Trophoblast cell (in vitro differentiated cells and primary cell): ENCODE measurements at regions not wholly inside any gene's neighbourhood (a gene's known extent, or its start where the extent isn't known, plus 50 kb on each side); places are given as distances from the start of the nearest gene placed in this dataset.

Source experiments
- DNase-seq, 2 donors: peaks; one replicate each; pipeline ENCODE4 v3.0.0-alpha.2; 2016
- H2AFZ ChIP-seq: 2 replicates; pipeline ENCODE4 v1.6.1; 2013; ENCODE audit warnings: low read length, moderate library complexity, mild to moderate bottlenecking; ENCODE audit not compliant: insufficient read depth, poor library complexity
- H2AK5ac ChIP-seq: 2 replicates; pipeline ENCODE4 v1.6.1; 2013; ENCODE audit warnings: mild to moderate bottlenecking, low read length
- H2BK120ac ChIP-seq: 2 replicates; pipeline ENCODE4 v1.6.1; 2013; ENCODE audit warnings: low read length, mild to moderate bottlenecking, moderate library complexity; ENCODE audit not compliant: insufficient read depth, poor library complexity
- H2BK12ac ChIP-seq: 2 replicates; pipeline ENCODE4 v1.6.1; 2013; ENCODE audit warnings: mild to moderate bottlenecking, low read length, moderate library complexity
- H2BK5ac ChIP-seq: 2 replicates; pipeline ENCODE4 v1.6.1; 2013; ENCODE audit warnings: low read length, low read depth, moderate library complexity, mild to moderate bottlenecking; ENCODE audit not compliant: poor library complexity
- H3K14ac ChIP-seq: 2 replicates; pipeline ENCODE4 v1.6.1; 2013; ENCODE audit warnings: mild to moderate bottlenecking, low read length
- H3K18ac ChIP-seq: 2 replicates; pipeline ENCODE4 v1.6.1; 2013; ENCODE audit warnings: mild to moderate bottlenecking, low read length
- H3K23ac ChIP-seq: 2 replicates; pipeline ENCODE4 v1.6.1; 2013; ENCODE audit warnings: low read length
- H3K27ac ChIP-seq: 2 replicates; pipeline ENCODE4 v1.5.1; 2013; ENCODE audit warnings: low read depth, mild to moderate bottlenecking, inconsistent platforms, low read length, moderate library complexity
- H3K27me3 ChIP-seq: 2 replicates; pipeline ENCODE4 v1.6.1; 2013; ENCODE audit warnings: inconsistent platforms, mild to moderate bottlenecking, low read length, moderate library complexity; ENCODE audit not compliant: insufficient read depth
- H3K36me3 ChIP-seq, 2 experiments: 1 replicate in 1 of 2; 2 replicates in 1 of 2; pipeline ENCODE4 v1.6.1; 2013; ENCODE audit warnings: low read length in 2 of 2, mild to moderate bottlenecking in 2 of 2, moderate library complexity in 1 of 2; ENCODE audit not compliant: insufficient read depth in 2 of 2, control insufficient read depth in 1 of 2
- H3K4ac ChIP-seq: 2 replicates; pipeline ENCODE4 v1.6.1; 2013; ENCODE audit warnings: low read depth, mild to moderate bottlenecking, low read length, moderate library complexity
- H3K4me1 ChIP-seq, 2 experiments: 1 replicate in 1 of 2; 2 replicates in 1 of 2; pipeline ENCODE4 v1.6.1; 2013; ENCODE audit warnings: low read length in 2 of 2, mild to moderate bottlenecking in 2 of 2, moderate library complexity in 1 of 2; ENCODE audit not compliant: insufficient read depth in 2 of 2, control insufficient read depth in 1 of 2
- H3K4me2 ChIP-seq: 2 replicates; pipeline ENCODE4 v1.6.1; 2013; ENCODE audit warnings: inconsistent platforms, mild to moderate bottlenecking, low read length, moderate library complexity
- H3K4me3 ChIP-seq: 2 replicates; pipeline ENCODE4 v1.5.1; 2013; ENCODE audit warnings: mild to moderate bottlenecking, low read depth, low read length, inconsistent platforms
- H3K79me1 ChIP-seq: one replicate; pipeline ENCODE4 v1.6.1; 2013; ENCODE audit warnings: low read length
- H3K79me2 ChIP-seq: 2 replicates; pipeline ENCODE4 v1.6.1; 2013; ENCODE audit warnings: low read length, mild to moderate bottlenecking; ENCODE audit not compliant: control insufficient read depth, insufficient read depth, poor library complexity
- H3K9ac ChIP-seq: 2 replicates; pipeline ENCODE4 v1.6.1; 2013; ENCODE audit warnings: mild to moderate bottlenecking, low read length
- H3K9me3 ChIP-seq: 2 replicates; pipeline ENCODE4 v1.6.1; 2013; ENCODE audit warnings: low read depth, mild to moderate bottlenecking, control low read depth, inconsistent platforms, low read length; ENCODE audit not compliant: insufficient read depth
- H4K12ac ChIP-seq: 2 replicates; pipeline ENCODE4 v1.6.1; 2013; ENCODE audit warnings: low read depth, mild to moderate bottlenecking, low read length, moderate library complexity
- H4K8ac ChIP-seq: 2 replicates; pipeline ENCODE4 v1.6.1; 2013; ENCODE audit warnings: low read depth, mild to moderate bottlenecking, low read length, moderate library complexity
- H4K91ac ChIP-seq: one replicate; pipeline ENCODE4 v1.6.1; 2013; ENCODE audit warnings: low read depth, mild to moderate bottlenecking, low read length, moderate library complexity
- WGBS: extraction: QIAGEN DNeasy Blood & Tissue Kit; methylation state at CpG from one replicate; pipeline ENCODE4 v1.1.7; 2013; ENCODE audit warnings: missing lambda C conversion rate; ENCODE audit not compliant: insufficient read length, insufficient coverage; ENCODE audit errors: extremely low coverage; 5-methylcytosine and 5-hydroxymethylcytosine counted together

DNA sequence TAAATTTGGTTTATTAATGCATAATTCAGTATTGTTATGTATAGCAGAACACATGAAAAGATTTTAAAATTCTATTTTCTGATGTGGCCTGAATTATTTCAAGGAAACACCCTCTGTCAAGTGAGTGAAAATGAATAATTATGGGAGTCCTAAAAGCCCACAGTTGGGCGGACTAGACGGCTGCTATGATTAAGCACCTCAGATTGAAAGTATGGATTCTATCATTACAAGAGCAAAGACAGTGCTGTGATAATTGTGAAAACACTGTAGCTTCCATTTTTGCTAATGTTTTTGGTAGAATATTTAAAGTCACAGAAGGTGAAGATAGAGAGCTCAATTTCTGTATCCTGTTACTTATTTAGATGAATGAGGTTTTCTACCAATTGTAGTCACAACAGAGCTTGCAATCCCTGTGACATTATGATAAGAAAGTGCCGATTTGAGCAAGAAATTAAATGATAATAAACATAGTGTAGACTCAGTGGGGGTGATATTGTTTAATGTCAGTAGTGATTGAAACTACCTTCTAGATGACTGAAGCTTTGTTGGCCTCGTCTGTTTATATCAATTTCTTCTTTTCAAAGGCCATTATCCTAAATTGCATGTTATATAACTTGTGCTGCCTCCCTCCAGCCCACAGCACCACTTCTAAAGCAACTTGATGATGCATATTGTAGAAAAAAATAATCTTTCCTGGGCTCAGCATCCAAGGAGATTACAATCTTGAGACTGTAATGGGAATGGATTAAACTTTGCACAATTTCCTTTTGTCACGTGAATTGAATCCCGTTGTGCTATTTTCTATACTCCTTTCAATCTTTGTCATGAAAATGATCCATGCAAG, 359.8 kb downstream of the BTG1 start:
- H4K91ac ChIP-seq = no peak overlapping the region
- no CpG with 5 or more reads among the region's 6 CpGs for WGBS
- no peak for DNase-seq
- H3K23ac ChIP-seq = no peak overlapping the region
- no peak overlapping the region for H3K4me2 ChIP-seq
- H4K12ac ChIP-seq = no peak overlapping the region
- H3K79me2 ChIP-seq = no peaks in the 10 kb centered on the region
- no peak overlapping the region for H2BK12ac ChIP-seq
- H4K8ac ChIP-seq = no peak overlapping the region
- H3K4me1 ChIP-seq = no peaks in the 10 kb centered on the region
- H2AK5ac ChIP-seq = no peak overlapping the region
- H3K79me1 ChIP-seq = no peaks in the 10 kb centered on the region
- H3K4me3 ChIP-seq = no peak overlapping the region
- no peak overlapping the region for H2AFZ ChIP-seq
- no peak overlapping the region for H3K18ac ChIP-seq
- no peaks in the 10 kb centered on the region for H3K36me3 ChIP-seq
- H2BK120ac ChIP-seq = no peak overlapping the region
- no peaks in the 10 kb centered on the region for H3K27me3 ChIP-seq
- H3K14ac ChIP-seq = no peak overlapping the region
- H3K9me3 ChIP-seq = no peaks in the 10 kb centered on the region
- no peak overlapping the region for H3K4ac ChIP-seq
- H3K27ac ChIP-seq = no peak overlapping the region
- no peak overlapping the region for H3K9ac ChIP-seq
- no peak overlapping the region for H2BK5ac ChIP-seq

DNA sequence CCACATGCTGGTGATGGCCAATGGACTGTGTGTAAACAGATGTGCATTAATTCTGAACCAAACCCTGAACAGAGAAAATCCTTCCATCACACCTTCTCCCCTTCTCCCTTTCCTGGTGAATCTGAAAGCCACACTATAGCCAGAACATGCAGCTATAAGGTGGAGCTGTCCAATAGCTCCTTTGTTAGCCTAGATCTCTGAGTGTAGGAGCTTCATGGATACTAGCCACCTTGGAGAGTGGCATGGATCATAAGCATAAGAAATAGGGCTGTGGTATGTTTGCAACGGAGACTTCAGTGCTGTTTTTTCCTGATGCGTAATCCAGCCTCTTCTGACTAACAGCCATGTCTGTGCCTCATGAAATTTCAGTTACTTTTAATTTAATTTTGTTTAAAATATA, 364.5 kb downstream of the BTG1 start:
- Histone ChIP-seq H4K91ac (no peak overlapping the region), H3K36me3 (no peaks in the 10 kb centered on the region), H3K23ac (no peak overlapping the region), H3K79me2 (no peaks in the 10 kb centered on the region), H2BK120ac (no peak overlapping the region), H3K79me1 (peaks cover 7% of the 10 kb centered on the region), H3K14ac (no peak overlapping the region), H3K4me3 (no peak overlapping the region), H3K27ac (no peak overlapping the region), H3K4ac (no peak overlapping the region), H3K9me3 (no peaks in the 10 kb centered on the region), H3K9ac (no peak overlapping the region), H4K12ac (no peak overlapping the region), H2AK5ac (no peak overlapping the region), H2AFZ (no peak overlapping the region), H2BK5ac (no peak overlapping the region), H2BK12ac (no peak overlapping the region), H3K18ac (no peak overlapping the region), H4K8ac (no peak overlapping the region), H3K27me3 (no peaks in the 10 kb centered on the region), H3K4me1 (peaks cover 0 to 5% of the 10 kb centered on the region in 2 experiments), H3K4me2 (no peak overlapping the region)
- no peak for DNase-seq
- no CpG with 5 or more reads among the region's 2 CpGs for WGBS

DNA sequence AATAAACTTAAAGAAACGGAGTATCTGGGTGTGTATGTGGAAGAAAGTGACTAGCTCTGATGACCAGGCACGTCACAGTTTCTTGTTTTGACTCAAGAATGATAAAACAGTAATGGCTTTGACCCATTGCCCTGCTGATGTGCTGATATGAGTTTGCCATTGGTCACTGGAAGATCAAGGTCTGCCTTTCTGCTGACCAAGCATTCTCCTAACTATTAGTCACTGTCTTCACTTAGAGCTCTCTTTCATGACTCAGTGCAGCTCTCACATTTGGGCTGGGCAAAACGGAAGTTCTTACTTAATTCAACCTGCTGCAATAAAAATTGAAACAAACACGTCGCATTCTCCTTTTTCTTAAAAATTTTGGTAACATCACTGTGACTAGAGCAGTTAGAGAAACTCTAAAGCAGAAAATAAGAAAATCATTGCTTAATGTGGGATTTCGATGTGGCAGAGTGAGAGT, 366.7 kb downstream of the BTG1 start:
- no peak overlapping the region for H3K27ac ChIP-seq
- peaks cover 11% of the 10 kb centered on the region for H3K79me1 ChIP-seq
- H3K4me2 ChIP-seq = no peak overlapping the region
- H3K79me2 ChIP-seq = no peaks in the 10 kb centered on the region
- no peak overlapping the region for H3K9ac ChIP-seq
- no peak overlapping the region for H2AK5ac ChIP-seq
- no peak overlapping the region for H3K4ac ChIP-seq
- no peak overlapping the region for H2BK12ac ChIP-seq
- WGBS = no CpG with 5 or more reads among the region's 6 CpGs
- no peak overlapping the region for H4K91ac ChIP-seq
- no peak overlapping the region for H3K23ac ChIP-seq
- no peaks in the 10 kb centered on the region for H3K9me3 ChIP-seq
- peak; percentile 88 to 95 for DNase-seq
- H4K12ac ChIP-seq = no peak overlapping the region
- no peak overlapping the region for H3K4me3 ChIP-seq
- H3K18ac ChIP-seq = no peak overlapping the region
- H3K4me1 ChIP-seq = peaks cover 2 to 7% of the 10 kb centered on the region in 2 experiments
- no peak overlapping the region for H2AFZ ChIP-seq
- no peak overlapping the region for H4K8ac ChIP-seq
- no peak overlapping the region for H3K14ac ChIP-seq
- no peaks in the 10 kb centered on the region for H3K27me3 ChIP-seq
- no peak overlapping the region for H2BK5ac ChIP-seq
- no peaks in the 10 kb centered on the region for H3K36me3 ChIP-seq
- H2BK120ac ChIP-seq = no peak overlapping the region

DNA sequence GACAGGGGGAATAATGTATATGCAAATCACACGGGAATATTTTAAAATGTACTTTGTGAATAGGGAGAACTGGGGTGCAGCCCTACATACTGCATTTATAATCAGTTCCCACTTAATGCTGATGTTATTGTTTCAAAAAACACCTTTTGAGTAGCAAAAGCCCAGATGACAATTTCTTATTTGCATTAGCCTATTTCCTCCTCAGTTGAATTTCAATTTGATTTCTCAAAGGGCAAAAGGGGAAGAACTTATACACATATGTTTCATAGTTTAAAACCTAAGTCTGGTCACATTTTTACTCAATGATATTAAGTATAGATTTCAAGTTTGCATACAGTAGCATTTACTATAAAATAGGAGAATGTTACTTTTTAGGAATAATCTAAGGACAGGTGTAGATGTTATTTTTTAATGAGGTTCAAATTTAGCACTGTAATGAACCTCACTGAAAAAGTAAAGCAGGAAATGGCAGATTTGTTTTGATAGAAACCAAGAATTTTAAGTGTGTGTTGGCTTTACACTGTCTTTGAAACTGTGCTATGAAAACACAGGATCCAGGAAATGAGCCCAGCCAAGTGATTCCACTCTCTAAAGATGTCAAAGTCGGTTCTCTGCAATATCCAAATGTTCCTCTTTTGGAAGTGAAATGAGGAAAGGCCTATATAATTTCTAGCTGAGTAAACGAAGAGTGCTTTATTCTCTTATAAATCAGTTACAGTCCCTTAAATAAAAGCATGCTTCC, 367.4 kb downstream of the BTG1 start:
- Histone ChIP-seq H3K27me3 (no peaks in the 10 kb centered on the region), H2AFZ (no peak overlapping the region), H3K36me3 (no peaks in the 10 kb centered on the region), H3K18ac (no peak overlapping the region), H3K4me1 (peaks cover 2 to 7% of the 10 kb centered on the region in 2 experiments), H2BK12ac (no peak overlapping the region), H3K9ac (no peak overlapping the region), H3K4me3 (no peak overlapping the region), H3K4ac (no peak overlapping the region), H3K9me3 (no peaks in the 10 kb centered on the region), H3K79me2 (no peaks in the 10 kb centered on the region), H3K14ac (no peak overlapping the region), H2BK120ac (peak overlapping the region; percentile 33), H4K8ac (no peak overlapping the region), H4K91ac (no peak overlapping the region), H2BK5ac (no peak overlapping the region), H3K27ac (no peak overlapping the region), H4K12ac (no peak overlapping the region), H3K4me2 (no peak overlapping the region), H3K23ac (no peak overlapping the region), H2AK5ac (no peak overlapping the region), H3K79me1 (peaks cover 11% of the 10 kb centered on the region)
- peak in 1 of 2 donors; percentile 22 for DNase-seq
- no CpG with 5 or more reads among the region's 3 CpGs for WGBS
